ENCODE measurements at regions not wholly inside any gene's neighbourhood (a gene's known extent, or its start where the extent isn't known, plus 50 kb on each side); places are given as distances from the start of the nearest gene placed in this dataset.

- H3K4me1 Mint-ChIP-seq = peaks cover 14% of the 10 kb centered on the region
- no peaks in the 10 kb centered on the region for H3K27me3 Mint-ChIP-seq
- no peak overlapping the region for H3K27ac Mint-ChIP-seq
- H3K4me3 Mint-ChIP-seq = no peak overlapping the region
- intact Hi-C loops (cut with micrococcal nuclease) = no loop called here
- H3K9me3 Mint-ChIP-seq = peaks cover 35% of the 10 kb centered on the region
- H3K36me3 Mint-ChIP-seq (ENCODE audit: low read depth) = peaks cover 39% of the 10 kb centered on the region
- DNase-seq = no peak
These were observed 202.7 kb downstream of the ZEB2 start for GRCh38 chr2:144317071-144317738.

- intact Hi-C loops (cut with micrococcal nuclease) = loop anchor here (2.0 kb wide), 1 partner anchor 14 kb away; no protein-coding TSS in a partner anchor
These were observed 208.9 kb downstream of the ZEB2 start for GRCh38 chr2:144310889-144311608.

GRCh38 chr2:144310484-144310883 lies 209.4 kb downstream of the ZEB2 start:
- DNase-seq = no peak
- Mint-ChIP-seq H3K36me3 (ENCODE audit: low read depth) (peaks cover 40% of the 10 kb centered on the region), H3K27me3 (no peaks in the 10 kb centered on the region), H3K4me1 (peaks cover 16% of the 10 kb centered on the region), H3K9me3 (peaks cover 28% of the 10 kb centered on the region), H3K27ac (no peak overlapping the region), H3K4me3 (no peak overlapping the region)
- intact Hi-C loops (cut with micrococcal nuclease) = loop anchor here (2.0 kb wide), 1 partner anchor 14 kb away; no protein-coding TSS in a partner anchor

More at GRCh38 chr2:144310889-144311608, 208.9 kb downstream of the ZEB2 start:
- no peak overlapping the region for H3K4me3 Mint-ChIP-seq
- DNase-seq = no peak
- peaks cover 16% of the 10 kb centered on the region for H3K4me1 Mint-ChIP-seq
- no peak overlapping the region for H3K27ac Mint-ChIP-seq
- peaks cover 42% of the 10 kb centered on the region for H3K36me3 Mint-ChIP-seq (ENCODE audit: low read depth)
- no peaks in the 10 kb centered on the region for H3K27me3 Mint-ChIP-seq
- H3K9me3 Mint-ChIP-seq = peaks cover 33% of the 10 kb centered on the region

GRCh38 chr2:144307711-144308110 lies 212.2 kb downstream of the ZEB2 start:
- H3K4me3 Mint-ChIP-seq = no peak overlapping the region
- H3K27me3 Mint-ChIP-seq = no peaks in the 10 kb centered on the region
- H3K9me3 Mint-ChIP-seq = peaks cover 21% of the 10 kb centered on the region
- H3K27ac Mint-ChIP-seq = no peak overlapping the region
- intact Hi-C loops (cut with micrococcal nuclease) = no loop called here
- peaks cover 23% of the 10 kb centered on the region for H3K4me1 Mint-ChIP-seq
- H3K36me3 Mint-ChIP-seq (ENCODE audit: low read depth) = peaks cover 30% of the 10 kb centered on the region
- no peak for DNase-seq

GRCh38 chr2:144304202-144304601 lies 215.7 kb downstream of the ZEB2 start:
- Mint-ChIP-seq H3K4me1 (peaks cover 9% of the 10 kb centered on the region), H3K27ac (peak overlapping the region; percentile 1), H3K36me3 (ENCODE audit: low read depth) (peaks cover 11% of the 10 kb centered on the region), H3K27me3 (no peaks in the 10 kb centered on the region), H3K4me3 (no peak overlapping the region), H3K9me3 (peaks cover 3% of the 10 kb centered on the region)
- DNase-seq = no peak
- intact Hi-C loops (cut with micrococcal nuclease) = no loop called here

GRCh38 chr2:144300632-144301031 lies 219.3 kb downstream of the ZEB2 start:
- intact Hi-C loops (cut with micrococcal nuclease) = no loop called here
- Mint-ChIP-seq H3K9me3 (peaks cover 3% of the 10 kb centered on the region), H3K4me3 (no peak overlapping the region), H3K4me1 (peaks cover 7% of the 10 kb centered on the region), H3K36me3 (ENCODE audit: low read depth) (peaks cover 15% of the 10 kb centered on the region), H3K27me3 (no peaks in the 10 kb centered on the region), H3K27ac (no peak overlapping the region)
- DNase-seq = no peak

GRCh38 chr2:144290276-144290675 lies 229.6 kb downstream of the ZEB2 start:
- Mint-ChIP-seq H3K27me3 (no peaks in the 10 kb centered on the region), H3K4me3 (no peak overlapping the region), H3K4me1 (no peaks in the 10 kb centered on the region), H3K27ac (no peak overlapping the region), H3K36me3 (ENCODE audit: low read depth) (peaks cover 4% of the 10 kb centered on the region), H3K9me3 (peaks cover 11% of the 10 kb centered on the region)
- intact Hi-C loops (cut with micrococcal nuclease) = no loop called here
- no peak for DNase-seq

- H3K27me3 Mint-ChIP-seq = no peaks in the 10 kb centered on the region
- H3K4me1 Mint-ChIP-seq = no peaks in the 10 kb centered on the region
- intact Hi-C loops (cut with micrococcal nuclease) = no loop called here
- H3K9me3 Mint-ChIP-seq = peaks cover 11% of the 10 kb centered on the region
- peaks cover 4% of the 10 kb centered on the region for H3K36me3 Mint-ChIP-seq (ENCODE audit: low read depth)
- DNase-seq = no peak
- H3K27ac Mint-ChIP-seq = no peak overlapping the region
- H3K4me3 Mint-ChIP-seq = no peak overlapping the region
These were observed 231.5 kb downstream of the ZEB2 start for GRCh38 chr2:144288438-144288837.

GRCh38 chr2:144285324-144285723 lies 234.6 kb downstream of the ZEB2 start:
- Mint-ChIP-seq H3K4me1 (no peaks in the 10 kb centered on the region), H3K9me3 (peaks cover 7% of the 10 kb centered on the region), H3K4me3 (no peak overlapping the region), H3K36me3 (ENCODE audit: low read depth) (peaks cover 2% of the 10 kb centered on the region), H3K27ac (no peak overlapping the region), H3K27me3 (no peaks in the 10 kb centered on the region)
- no peak for DNase-seq
- intact Hi-C loops (cut with micrococcal nuclease) = no loop called here

- no peak overlapping the region for H3K4me3 Mint-ChIP-seq
- H3K4me1 Mint-ChIP-seq = peaks cover 15% of the 10 kb centered on the region
- no peaks in the 10 kb centered on the region for H3K36me3 Mint-ChIP-seq (ENCODE audit: low read depth)
- DNase-seq = no peak
- no peak overlapping the region for H3K27ac Mint-ChIP-seq
- no peaks in the 10 kb centered on the region for H3K27me3 Mint-ChIP-seq
- no peaks in the 10 kb centered on the region for H3K9me3 Mint-ChIP-seq
- intact Hi-C loops (cut with micrococcal nuclease) = no loop called here
These were observed 238.4 kb downstream of the ZEB2 start for GRCh38 chr2:144281476-144281875.

- H3K9me3 Mint-ChIP-seq = no peaks in the 10 kb centered on the region
- no peaks in the 10 kb centered on the region for H3K36me3 Mint-ChIP-seq (ENCODE audit: low read depth)
- H3K4me1 Mint-ChIP-seq = peaks cover 15% of the 10 kb centered on the region
- no peak overlapping the region for H3K4me3 Mint-ChIP-seq
- DNase-seq = no peak
- intact Hi-C loops (cut with micrococcal nuclease) = no loop called here
- no peak overlapping the region for H3K27ac Mint-ChIP-seq
- H3K27me3 Mint-ChIP-seq = no peaks in the 10 kb centered on the region
These were observed 239.9 kb downstream of the ZEB2 start for GRCh38 chr2:144280009-144280408.

GRCh38 chr2:144279165-144279564 lies 240.8 kb downstream of the ZEB2 start:
- Mint-ChIP-seq H3K4me1 (peaks cover 15% of the 10 kb centered on the region), H3K27me3 (no peaks in the 10 kb centered on the region), H3K4me3 (no peak overlapping the region), H3K27ac (no peak overlapping the region), H3K9me3 (no peaks in the 10 kb centered on the region), H3K36me3 (ENCODE audit: low read depth) (no peaks in the 10 kb centered on the region)
- no peak for DNase-seq
- intact Hi-C loops (cut with micrococcal nuclease) = no loop called here

- intact Hi-C loops (cut with micrococcal nuclease) = no loop called here
- DNase-seq = no peak
- no peak overlapping the region for H3K27ac Mint-ChIP-seq
- peaks cover 2% of the 10 kb centered on the region for H3K36me3 Mint-ChIP-seq (ENCODE audit: low read depth)
- H3K27me3 Mint-ChIP-seq = no peaks in the 10 kb centered on the region
- no peaks in the 10 kb centered on the region for H3K9me3 Mint-ChIP-seq
- peaks cover 15% of the 10 kb centered on the region for H3K4me1 Mint-ChIP-seq
- H3K4me3 Mint-ChIP-seq = no peak overlapping the region
These were observed 242.1 kb downstream of the ZEB2 start for GRCh38 chr2:144277622-144278354.

GRCh38 chr2:144275340-144275739 lies 244.6 kb downstream of the ZEB2 start:
- Mint-ChIP-seq H3K4me1 (peaks cover 15% of the 10 kb centered on the region), H3K36me3 (ENCODE audit: low read depth) (peaks cover 2% of the 10 kb centered on the region), H3K27me3 (no peaks in the 10 kb centered on the region), H3K9me3 (no peaks in the 10 kb centered on the region), H3K4me3 (no peak overlapping the region), H3K27ac (no peak overlapping the region)
- intact Hi-C loops (cut with micrococcal nuclease) = no loop called here
- no peak for DNase-seq

Data from activated CD4-positive, alpha-beta T cell treated with anti-CD3 and anti-CD28 coated beads, Interleukin-2, amount 10 ng/mL, durations not matched to agents 24 days and 14 days (primary cell).